H9 (cell line): ENCODE measurements at regions not wholly inside any gene's neighbourhood (a gene's known extent, or its start where the extent isn't known, plus 50 kb on each side); places are given as distances from the start of the nearest gene placed in this dataset.

Experiments
- DNase-seq: peaks from one replicate; pipeline ENCODE4 v3.0.0-alpha.2; 2017
- H2AFZ ChIP-seq: one replicate; pipeline ENCODE4 v1.6.1; 2013; ENCODE audit warnings: mild to moderate bottlenecking, low read length, control low read depth, moderate library complexity
- H2AK5ac ChIP-seq: 2 replicates; pipeline ENCODE4 v1.6.1; 2013; ENCODE audit warnings: low read length, control low read depth, mixed read lengths; ENCODE audit not compliant: insufficient read length
- H2BK120ac ChIP-seq: one replicate; pipeline ENCODE4 v1.6.1; 2013; ENCODE audit warnings: low read depth, mild to moderate bottlenecking, low read length, control low read depth, inconsistent platforms; ENCODE audit not compliant: poor library complexity, severe bottlenecking
- H2BK12ac ChIP-seq: 2 replicates; pipeline ENCODE4 v1.6.1; 2013; ENCODE audit warnings: low read length, control low read depth, mixed read lengths, low read depth; ENCODE audit not compliant: insufficient read length
- H2BK15ac ChIP-seq: 2 replicates; pipeline ENCODE4 v1.6.1; 2013; ENCODE audit warnings: low read depth, low read length, control low read depth
- H2BK20ac ChIP-seq: one replicate; pipeline ENCODE4 v1.6.1; 2013; ENCODE audit warnings: low read depth, mild to moderate bottlenecking, low read length, control low read depth, inconsistent platforms; ENCODE audit not compliant: poor library complexity, severe bottlenecking
- H2BK5ac ChIP-seq: 2 replicates; pipeline ENCODE4 v1.6.1; 2013; ENCODE audit warnings: low read length, control low read depth, mixed read lengths; ENCODE audit not compliant: insufficient read length
- H3K14ac ChIP-seq: 2 replicates; pipeline ENCODE4 v1.6.1; 2013; ENCODE audit warnings: low read length, control low read depth; ENCODE audit not compliant: insufficient read depth
- H3K18ac ChIP-seq: 2 replicates; pipeline ENCODE4 v1.6.1; 2013; ENCODE audit warnings: low read depth, mild to moderate bottlenecking, mixed read lengths, low read length, control low read depth; ENCODE audit not compliant: insufficient read length
- H3K23ac ChIP-seq: 2 replicates; pipeline ENCODE4 v1.6.1; 2013; ENCODE audit warnings: low read length, control low read depth, mixed read lengths, low read depth; ENCODE audit not compliant: insufficient read length
- H3K23me2 ChIP-seq: 2 replicates; pipeline ENCODE4 v1.6.1; 2013; ENCODE audit warnings: low read depth, mild to moderate bottlenecking, mixed read lengths, low read length, control low read depth; ENCODE audit not compliant: insufficient read length, poor library complexity, severe bottlenecking
- H3K27ac ChIP-seq: 2 replicates; pipeline ENCODE4 v1.5.1; 2013; ENCODE audit warnings: low read length, control low read depth, mixed read lengths, low read depth; ENCODE audit not compliant: insufficient read length
- H3K27me3 ChIP-seq: 2 replicates; pipeline ENCODE4 v1.6.1; 2013; ENCODE audit warnings: low read length, control low read depth, inconsistent platforms; ENCODE audit not compliant: insufficient read depth
- H3K4ac ChIP-seq: 2 replicates; pipeline ENCODE4 v1.6.1; 2013; ENCODE audit warnings: low read depth, mild to moderate bottlenecking, control low read depth, inconsistent platforms, low read length, moderate library complexity
- H3K4me1 ChIP-seq: 2 replicates; pipeline ENCODE4 v1.6.1; 2013; ENCODE audit warnings: low read length, control low read depth, inconsistent platforms; ENCODE audit not compliant: insufficient read depth
- H3K4me2 ChIP-seq: 2 replicates; pipeline ENCODE4 v1.6.1; 2013; ENCODE audit warnings: low read length, control low read depth, mixed read lengths; ENCODE audit not compliant: insufficient read length, insufficient read depth
- H3K56ac ChIP-seq: 2 replicates; pipeline ENCODE4 v1.6.1; 2013; ENCODE audit warnings: low read depth, mild to moderate bottlenecking, mixed read lengths, low read length, control low read depth; ENCODE audit not compliant: insufficient read length
- H3K79me1 ChIP-seq: 2 replicates; pipeline ENCODE4 v1.6.1; 2013; ENCODE audit warnings: low read depth, mild to moderate bottlenecking, moderate library complexity, low read length, control low read depth, inconsistent platforms; ENCODE audit not compliant: insufficient read depth, poor library complexity, severe bottlenecking
- H3K79me2 ChIP-seq: 2 replicates; pipeline ENCODE4 v1.6.1; 2013; ENCODE audit warnings: low read length, control low read depth, inconsistent platforms; ENCODE audit not compliant: insufficient read depth
- H3K9ac ChIP-seq: 2 replicates; pipeline ENCODE4 v1.6.1; 2013; ENCODE audit warnings: low read length, control low read depth, mixed read lengths; ENCODE audit not compliant: insufficient read length; ENCODE audit errors: extremely low read depth
- H3K9me3 ChIP-seq: one replicate; pipeline ENCODE4 v1.6.1; 2013; ENCODE audit warnings: low read depth, low read length, inconsistent platforms; ENCODE audit not compliant: control insufficient read depth
- H3T11ph ChIP-seq: one replicate; pipeline ENCODE4 v1.6.1; 2013; ENCODE audit warnings: mild to moderate bottlenecking, low read length, control low read depth, inconsistent platforms
- H4K20me1 ChIP-seq: one replicate; pipeline ENCODE4 v1.6.1; 2013; ENCODE audit not compliant: control insufficient read depth, insufficient read length, insufficient read depth
- H4K5ac ChIP-seq: 2 replicates; pipeline ENCODE4 v1.6.1; 2013; ENCODE audit warnings: low read depth, mild to moderate bottlenecking, mixed read lengths, low read length, control low read depth; ENCODE audit not compliant: insufficient read length
- H4K8ac ChIP-seq: replicated peaks from 2 replicates; pipeline ENCODE4 v1.6.1; 2013; ENCODE audit warnings: low read length, control low read depth, mixed read lengths, low read depth; ENCODE audit not compliant: insufficient read length
- H4K91ac ChIP-seq: 2 replicates; pipeline ENCODE4 v1.6.1; 2013; ENCODE audit warnings: low read depth, mild to moderate bottlenecking, moderate library complexity, mixed read lengths, low read length, control low read depth; ENCODE audit not compliant: insufficient read length
- H3K27ac Mint-ChIP-seq, 3 experiments: 2 replicates in 2 of 3; 3 replicates in 1 of 3; pipeline ENCODE4 v1.8.0; 2020 to 2021; ENCODE audit warnings: mixed read lengths in 3 of 3, mild to moderate bottlenecking in 1 of 3, moderate library complexity in 1 of 3
- H3K27me3 Mint-ChIP-seq: 2 replicates; pipeline ENCODE4 v1.8.0; 2021; ENCODE audit warnings: low read depth, mild to moderate bottlenecking, moderate library complexity, mixed read lengths
- H3K36me3 Mint-ChIP-seq, 3 experiments: 2 replicates in 2 of 3; 3 replicates in 1 of 3; pipeline ENCODE4 v1.8.0; 2020 to 2021; ENCODE audit warnings: low read depth in 3 of 3, mixed read lengths in 3 of 3; ENCODE audit not compliant: insufficient read depth in 1 of 3
- H3K4me1 Mint-ChIP-seq, 2 experiments: 2 replicates each; pipeline ENCODE4 v1.8.0; 2020; ENCODE audit warnings: mixed read lengths in 2 of 2
- H3K4me3 Mint-ChIP-seq, 2 experiments: 2 replicates in 1 of 2; 3 replicates in 1 of 2; pipeline ENCODE4 v1.8.0; 2020 to 2021; ENCODE audit warnings: mild to moderate bottlenecking in 2 of 2, mixed read lengths in 2 of 2, moderate library complexity in 1 of 2
- H3K9me3 Mint-ChIP-seq, 2 experiments: 2 replicates in 1 of 2; 3 replicates in 1 of 2; pipeline ENCODE4 v1.8.0; 2020; ENCODE audit warnings: mild to moderate bottlenecking in 2 of 2, mixed read lengths in 2 of 2, moderate library complexity in 1 of 2
- CTCF ChIP-seq: fragments of 200-600 bp; sonication (generic); conservative IDR thresholded peaks from 3 replicates; pipeline ENCODE4 v1.8.0; 2021; ENCODE audit warnings: antibody characterized with exemption, mild to moderate bottlenecking
- WGBS: extraction: QIAGEN DNeasy Blood & Tissue Kit; methylation state at CpG from one replicate; pipeline ENCODE4 v1.1.7; 2013; ENCODE audit warnings: missing lambda C conversion rate, low lambda C conversion rate, mixed read lengths; ENCODE audit not compliant: insufficient read length; ENCODE audit errors: extremely low coverage; 5-methylcytosine and 5-hydroxymethylcytosine counted together

GRCh38 chr12:13670285-13670866 lies 311.0 kb downstream of the GRIN2B start:
- no peaks in the 10 kb centered on the region for H3K79me1 ChIP-seq
- no CpG with 5 or more reads among the region's 1 CpG for WGBS
- H3K36me3 Mint-ChIP-seq: no peaks in the 10 kb centered on the region

More at GRCh38 chr12:13670285-13670866, 311.0 kb downstream of the GRIN2B start:
- H3K27ac ChIP-seq: no peak overlapping the region
- no peak overlapping the region for H3K23ac ChIP-seq
- Mint-ChIP-seq H3K27ac (no peak overlapping the region), H3K27me3 (peaks cover 5% of the 10 kb centered on the region), H3K4me1 (no peaks in the 10 kb centered on the region), H3K4me3 (no peak overlapping the region), H3K9me3 (no peaks in the 10 kb centered on the region)
- H3T11ph ChIP-seq: no peak overlapping the region
- no peak overlapping the region for H2AK5ac ChIP-seq
- no peaks in the 10 kb centered on the region for H3K4me1 ChIP-seq
- no peak overlapping the region for H3K4ac ChIP-seq
- no peak overlapping the region for H2AFZ ChIP-seq
- H2BK5ac ChIP-seq: no peak overlapping the region
- H3K9ac ChIP-seq: no peak overlapping the region
- H3K9me3 ChIP-seq: no peaks in the 10 kb centered on the region
- H3K14ac ChIP-seq: no peak overlapping the region
- H3K79me2 ChIP-seq: no peaks in the 10 kb centered on the region
- H3K56ac ChIP-seq: no peak overlapping the region
- no peak overlapping the region for H3K18ac ChIP-seq
- H4K20me1 ChIP-seq: no peaks in the 10 kb centered on the region
- H2BK20ac ChIP-seq: no peak overlapping the region
- no peaks in the 10 kb centered on the region for H3K27me3 ChIP-seq
- no peak for TF ChIP-seq CTCF
- no peak overlapping the region for H4K8ac ChIP-seq
- DNase-seq: no peak
- no peak overlapping the region for H4K5ac ChIP-seq
- no peak overlapping the region for H3K4me2 ChIP-seq
- no peak overlapping the region for H2BK120ac ChIP-seq
- H3K23me2 ChIP-seq: no peaks in the 10 kb centered on the region
- no peak overlapping the region for H2BK15ac ChIP-seq
- H4K91ac ChIP-seq: no peak overlapping the region
- no peak overlapping the region for H2BK12ac ChIP-seq
